ENCODE measurements at regions not wholly inside any gene's neighbourhood (a gene's known extent, or its start where the extent isn't known, plus 50 kb on each side); places are given as distances from the start of the nearest gene placed in this dataset.

DNA sequence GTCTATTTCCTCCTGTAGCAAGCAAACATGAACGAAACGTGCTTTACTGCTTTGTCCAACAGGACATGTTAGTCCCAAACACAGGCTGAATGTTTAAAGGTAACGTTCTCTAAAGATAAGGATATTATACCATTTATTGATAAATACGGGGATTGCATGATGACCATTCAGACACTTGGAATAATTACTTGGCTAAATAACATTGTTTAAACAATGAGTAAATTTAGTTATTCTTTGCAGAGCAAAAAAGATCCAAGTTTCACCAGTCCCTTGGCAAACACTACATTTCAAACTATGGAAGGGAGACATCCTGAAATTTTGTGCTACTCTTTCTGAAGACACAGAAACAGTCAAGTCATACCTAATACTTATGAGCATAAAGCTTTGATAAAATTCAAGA lies 88.0 kb downstream of the ZNF280B start:
- H3K79me2 ChIP-seq (ENCODE audit: insufficient read depth, low read length), result no peaks in the 10 kb centered on the region
- H3K4me3 Mint-ChIP-seq, result no peak overlapping the region
- H4K91ac ChIP-seq (ENCODE audit: insufficient read length, low read depth, low read length), result no peak overlapping the region
- no peak overlapping the region for H2BK12ac ChIP-seq (ENCODE audit: insufficient read length, low read depth, low read length)
- H3K27me3 Mint-ChIP-seq (ENCODE audit: low read depth), result peaks cover 99% of the 10 kb centered on the region
- no peak overlapping the region for H3T11ph ChIP-seq (ENCODE audit: low read length)
- no peak overlapping the region for H3K56ac ChIP-seq (ENCODE audit: insufficient read length, low read depth, low read length)
- no peak overlapping the region for H2BK120ac ChIP-seq (ENCODE audit: low read depth, low read length, poor library complexity, severe bottlenecking)
- H3K9me3 Mint-ChIP-seq, result no peaks in the 10 kb centered on the region; a peak in 1 of 5 replicates
- H3K4me1 Mint-ChIP-seq, result peaks cover 10 to 13% of the 10 kb centered on the region in 2 experiments
- no peak overlapping the region for H3K27ac Mint-ChIP-seq
- no peak overlapping the region for H2AK5ac ChIP-seq (ENCODE audit: insufficient read length, low read length)
- H3K18ac ChIP-seq (ENCODE audit: insufficient read length, low read depth, low read length), result no peak overlapping the region
- no peak overlapping the region for H2AFZ ChIP-seq (ENCODE audit: low read length)
- no peaks in the 10 kb centered on the region for H3K79me1 ChIP-seq (ENCODE audit: insufficient read depth, low read depth, low read length, poor library complexity, severe bottlenecking)
- H3K27ac ChIP-seq (ENCODE audit: insufficient read length, low read depth, low read length), result no peak overlapping the region
- no peaks in the 10 kb centered on the region for H3K9me3 ChIP-seq (ENCODE audit: control insufficient read depth, low read depth, low read length)
- no peak overlapping the region for H2BK15ac ChIP-seq (ENCODE audit: low read depth, low read length)
- DNase-seq, result no peak
- no peak overlapping the region for H3K23ac ChIP-seq (ENCODE audit: insufficient read length, low read depth, low read length)
- H3K23me2 ChIP-seq (ENCODE audit: insufficient read length, low read depth, low read length, poor library complexity, severe bottlenecking), result no peaks in the 10 kb centered on the region
- H2BK5ac ChIP-seq (ENCODE audit: insufficient read length, low read length), result no peak overlapping the region
- H3K4me2 ChIP-seq (ENCODE audit: insufficient read depth, insufficient read length, low read length), result no peak overlapping the region
- no peak overlapping the region for H4K8ac ChIP-seq (replicated peaks; ENCODE audit: insufficient read length, low read depth, low read length)
- H3K14ac ChIP-seq (ENCODE audit: insufficient read depth, low read length), result no peak overlapping the region
- no peak overlapping the region for H2BK20ac ChIP-seq (ENCODE audit: low read depth, low read length, poor library complexity, severe bottlenecking)
- no CpG with 5 or more reads among the region's 4 CpGs for WGBS (ENCODE audit: extremely low coverage, insufficient read length, low lambda C conversion rate)
- H3K27me3 ChIP-seq (ENCODE audit: insufficient read depth, low read length), result peaks cover 61% of the 10 kb centered on the region
- H4K20me1 ChIP-seq (ENCODE audit: control insufficient read depth, insufficient read depth, insufficient read length), result no peaks in the 10 kb centered on the region
- no peak overlapping the region for H4K5ac ChIP-seq (ENCODE audit: insufficient read length, low read depth, low read length)
- H3K4me1 ChIP-seq (ENCODE audit: insufficient read depth, low read length), result no peaks in the 10 kb centered on the region
- no peak overlapping the region for H3K4ac ChIP-seq (ENCODE audit: low read depth, low read length)
- no peaks in the 10 kb centered on the region for H3K36me3 Mint-ChIP-seq (ENCODE audit: insufficient read depth in 1 of 3, low read depth in 3 of 3)
- no peak overlapping the region for H3K9ac ChIP-seq (ENCODE audit: extremely low read depth, insufficient read length, low read length)
- TF ChIP-seq, protein P1, sequence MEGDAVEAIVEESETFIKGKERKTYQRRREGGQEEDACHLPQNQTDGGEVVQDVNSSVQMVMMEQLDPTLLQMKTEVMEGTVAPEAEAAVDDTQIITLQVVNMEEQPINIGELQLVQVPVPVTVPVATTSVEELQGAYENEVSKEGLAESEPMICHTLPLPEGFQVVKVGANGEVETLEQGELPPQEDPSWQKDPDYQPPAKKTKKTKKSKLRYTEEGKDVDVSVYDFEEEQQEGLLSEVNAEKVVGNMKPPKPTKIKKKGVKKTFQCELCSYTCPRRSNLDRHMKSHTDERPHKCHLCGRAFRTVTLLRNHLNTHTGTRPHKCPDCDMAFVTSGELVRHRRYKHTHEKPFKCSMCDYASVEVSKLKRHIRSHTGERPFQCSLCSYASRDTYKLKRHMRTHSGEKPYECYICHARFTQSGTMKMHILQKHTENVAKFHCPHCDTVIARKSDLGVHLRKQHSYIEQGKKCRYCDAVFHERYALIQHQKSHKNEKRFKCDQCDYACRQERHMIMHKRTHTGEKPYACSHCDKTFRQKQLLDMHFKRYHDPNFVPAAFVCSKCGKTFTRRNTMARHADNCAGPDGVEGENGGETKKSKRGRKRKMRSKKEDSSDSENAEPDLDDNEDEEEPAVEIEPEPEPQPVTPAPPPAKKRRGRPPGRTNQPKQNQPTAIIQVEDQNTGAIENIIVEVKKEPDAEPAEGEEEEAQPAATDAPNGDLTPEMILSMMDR (conservative IDR thresholded peaks at IDR 0.05), result no peak
